Breast epithelium (tissue), 4 donors: ENCODE measurements at regions not wholly inside any gene's neighbourhood (a gene's known extent, or its start where the extent isn't known, plus 50 kb on each side); places are given as distances from the start of the nearest gene placed in this dataset.

Experiments
- DNase-seq, 2 donors: peaks; one replicate each; pipeline ENCODE4 v3.0.0-alpha.2; 2019; ENCODE audit warnings: low spot score in 2 of 2
- H3K27ac ChIP-seq, 2 donors: fragments of 200-600 bp; sonication (generic) in 1 of 2; one replicate each; pipeline ENCODE4 v1.5.1; 2016 to 2019; ENCODE audit warnings: mild to moderate bottlenecking in 1 of 2
- H3K27me3 ChIP-seq, 2 donors: fragments of 200-600 bp; sonication (generic) in 1 of 2; one replicate each; pipeline versions ENCODE4 v1.5.1 to v1.6.0; 2017 to 2019; ENCODE audit warnings: control low read depth in 1 of 2, mild to moderate bottlenecking in 1 of 2
- H3K36me3 ChIP-seq: fragments of 200-600 bp; one replicate; pipeline ENCODE4 v1.5.1; 2019
- H3K4me1 ChIP-seq, 2 donors: fragments of 200-600 bp; sonication (generic); one replicate each; pipeline ENCODE4 v1.5.1; 2016 to 2019; ENCODE audit warnings: control low read depth in 1 of 2
- H3K4me3 ChIP-seq, 3 donors: fragments of 200-600 bp; sonication (generic); 1 replicate in 2 of 3; 2 replicates in 1 of 3; pipeline ENCODE4 v1.5.1; 2016 to 2019; ENCODE audit warnings: mild to moderate bottlenecking in 3 of 3, moderate library complexity in 2 of 3
- H3K9me3 ChIP-seq, 2 donors: fragments of 200-600 bp; sonication (generic) in 1 of 2; one replicate each; pipeline ENCODE4 v1.5.1; 2016 to 2019; ENCODE audit warnings: control low read depth in 1 of 2
- CTCF ChIP-seq, 3 donors: fragments of 450-650 bp; IDR thresholded peaks; one replicate each; pipeline ENCODE4 v1.5.1; 2016 to 2017; ENCODE audit warnings: antibody characterized with exemption in 3 of 3, mild to moderate bottlenecking in 3 of 3, moderate library complexity in 3 of 3
- POLR2A ChIP-seq: fragments of 450-650 bp; IDR thresholded peaks from one replicate; pipeline ENCODE4 v1.6.1; 2016; ENCODE audit warnings: antibody characterized with exemption, mild to moderate bottlenecking, moderate library complexity
- POLR2AphosphoS5 ChIP-seq, 3 donors: sonication (generic); formaldehyde crosslinking; IDR thresholded peaks; one replicate each; pipeline ENCODE4 v1.6.1; 2017; ENCODE audit warnings: antibody characterized with exemption in 3 of 3
- intact Hi-C: fragments of 100-400 bp; cut with DNase I; formaldehyde crosslinking; loops from one replicate; pipeline ENCODE4 v1.15.1; 2023; ENCODE audit warnings: low total_unique reads

- TF ChIP-seq POLR2AphosphoS5 (IDR thresholded peaks at IDR 0.05) (no peak), POLR2A (no peak), CTCF (IDR thresholded peaks at IDR 0.05) (no peak)
- intact Hi-C loops: no loop called here
- no peak for DNase-seq
- no peaks in the 10 kb centered on the region for H3K27me3 ChIP-seq
- H3K4me1 ChIP-seq: no peaks in the 10 kb centered on the region
- H3K36me3 ChIP-seq: no peaks in the 10 kb centered on the region
- no peaks in the 10 kb centered on the region for H3K9me3 ChIP-seq
- H3K4me3 ChIP-seq: no peak overlapping the region
- no peak overlapping the region for H3K27ac ChIP-seq
Observed at GRCh38 chr10:111522141-111522540, 445.3 kb downstream of the ADRA2A start.

GRCh38 chr10:111522551-111522950 is 445.7 kb downstream of the ADRA2A start:
- H3K27me3 ChIP-seq: no peaks in the 10 kb centered on the region
- H3K36me3 ChIP-seq: no peaks in the 10 kb centered on the region
- DNase-seq: no peak
- no peaks in the 10 kb centered on the region for H3K4me1 ChIP-seq
- no peak overlapping the region for H3K4me3 ChIP-seq
- intact Hi-C loops: no loop called here
- H3K9me3 ChIP-seq: no peaks in the 10 kb centered on the region
- TF ChIP-seq CTCF (IDR thresholded peaks at IDR 0.05): no peak
- TF ChIP-seq POLR2AphosphoS5 (IDR thresholded peaks at IDR 0.05): no peak
- no peak for TF ChIP-seq POLR2A
- H3K27ac ChIP-seq: no peak overlapping the region

- no peaks in the 10 kb centered on the region for H3K9me3 ChIP-seq
- no peaks in the 10 kb centered on the region for H3K4me1 ChIP-seq
- TF ChIP-seq CTCF (IDR thresholded peaks at IDR 0.05) (no peak), POLR2AphosphoS5 (IDR thresholded peaks at IDR 0.05) (no peak), POLR2A (no peak)
- intact Hi-C loops: no loop called here
- no peaks in the 10 kb centered on the region for H3K27me3 ChIP-seq
- H3K36me3 ChIP-seq: no peaks in the 10 kb centered on the region
- H3K4me3 ChIP-seq: no peak overlapping the region
- H3K27ac ChIP-seq: no peak overlapping the region
- no peak for DNase-seq
Observed at GRCh38 chr10:111523016-111523415, 446.2 kb downstream of the ADRA2A start.

GRCh38 chr10:111524134-111524533 is 447.3 kb downstream of the ADRA2A start:
- Histone ChIP-seq H3K9me3 (no peaks in the 10 kb centered on the region), H3K4me3 (no peak overlapping the region), H3K36me3 (no peaks in the 10 kb centered on the region), H3K4me1 (no peaks in the 10 kb centered on the region), H3K27me3 (no peaks in the 10 kb centered on the region), H3K27ac (no peak overlapping the region)
- intact Hi-C loops: no loop called here
- TF ChIP-seq POLR2AphosphoS5 (IDR thresholded peaks at IDR 0.05) (no peak), POLR2A (no peak), CTCF (IDR thresholded peaks at IDR 0.05) (no peak)
- DNase-seq: no peak

- intact Hi-C loops: no loop called here
- H3K4me3 ChIP-seq: no peak overlapping the region
- TF ChIP-seq POLR2AphosphoS5 (IDR thresholded peaks at IDR 0.05) (no peak), CTCF (IDR thresholded peaks at IDR 0.05) (no peak), POLR2A (no peak)
- no peaks in the 10 kb centered on the region for H3K27me3 ChIP-seq
- H3K27ac ChIP-seq: no peak overlapping the region
- no peak for DNase-seq
- H3K9me3 ChIP-seq: no peaks in the 10 kb centered on the region
- no peaks in the 10 kb centered on the region for H3K4me1 ChIP-seq
- no peaks in the 10 kb centered on the region for H3K36me3 ChIP-seq
Observed at GRCh38 chr10:111525696-111526095, 448.9 kb downstream of the ADRA2A start.
